Endothelial cell of umbilical vein (primary cell): ENCODE measurements at regions not wholly inside any gene's neighbourhood (a gene's known extent, or its start where the extent isn't known, plus 50 kb on each side); places are given as distances from the start of the nearest gene placed in this dataset.

Experiments used
- BruUV-seq: library from RNA; stranded (reverse); fragments of 400-500 nt; replicated peaks from 2 replicates; lab custom pipeline; 2021; lab: Mats Ljungman, UMichigan
- CTCF ChIA-PET: fragments of 300-600, 350-600 bp; sonication (Branson Sonifier 250); formaldehyde crosslinking; loops from one replicate; lab custom pipeline; 2021; ENCODE audit warnings: antibody characterized with exemption, inconsistent platforms; lab: Charles Lee
- POLR2A ChIA-PET: fragments of 300-600, 350-600 bp; sonication (Branson Sonifier 250); formaldehyde crosslinking; loops from one replicate; lab custom pipeline; 2021; ENCODE audit warnings: antibody characterized with exemption, inconsistent platforms; lab: Charles Lee
- DNase-seq: peaks from one replicate; pipeline ENCODE4 v3.0.0-alpha.2; 2011; ENCODE audit warnings: low read depth, low spot score
- FAIRE-seq: peaks from 2 replicates; lab custom pipeline; 2011; peaks lifted over from hg19 to GRCh38; lab: Jason Lieb, UNC
- H2AFZ ChIP-seq: 2 replicates; pipeline ENCODE4 v1.6.0; 2012; ENCODE audit warnings: low read depth, low read length, control low read depth, inconsistent platforms
- H3K27ac ChIP-seq: 2 replicates; pipeline ENCODE4 v1.5.1; 2011; ENCODE audit warnings: low read depth, mild to moderate bottlenecking, control low read depth, low read length, moderate library complexity; ENCODE audit not compliant: insufficient read depth
- H3K27me3 ChIP-seq, 2 experiments: 2 replicates each; pipeline versions ENCODE4 v1.6.0 to v1.6.1; 2011; ENCODE audit warnings: low read length in 2 of 2, mixed read lengths in 1 of 2; ENCODE audit not compliant: control insufficient read depth in 2 of 2, insufficient read depth in 2 of 2
- H3K36me3 ChIP-seq, 2 experiments: 2 replicates in 1 of 2; 3 replicates in 1 of 2; pipeline ENCODE4 v1.5.1; 2011; ENCODE audit warnings: low read length in 2 of 2, mild to moderate bottlenecking in 1 of 2, moderate library complexity in 1 of 2; ENCODE audit not compliant: control insufficient read depth in 2 of 2, insufficient read depth in 2 of 2; ENCODE audit errors: extremely low read depth in 1 of 2
- H3K4me1 ChIP-seq: 3 replicates; pipeline ENCODE4 v1.5.1; 2011; ENCODE audit warnings: mild to moderate bottlenecking, low read length; ENCODE audit not compliant: control insufficient read depth, insufficient read depth; ENCODE audit errors: extremely low read depth
- H3K4me2 ChIP-seq: 2 replicates; pipeline ENCODE4 v1.6.1; 2011; ENCODE audit warnings: low read length, control low read depth, mixed read lengths; ENCODE audit not compliant: insufficient read depth
- H3K4me3 ChIP-seq, 3 experiments: fragments of 200-600 bp in 1 of 3; sonication (generic), shearing (Covaris generic) in 1 of 3; replicated peaks in 1 of 3; 2 replicates each; pipeline ENCODE4 v1.5.1; 2011 to 2016; ENCODE audit warnings: control low read depth in 3 of 3, low read length in 3 of 3, mild to moderate bottlenecking in 2 of 3, inconsistent platforms in 1 of 3, low read depth in 1 of 3, moderate library complexity in 1 of 3; ENCODE audit not compliant: insufficient read depth in 1 of 3
- H3K79me2 ChIP-seq: 2 replicates; pipeline ENCODE4 v1.6.0; 2012; ENCODE audit warnings: low read length, inconsistent platforms; ENCODE audit not compliant: control insufficient read depth, insufficient read depth
- H3K9ac ChIP-seq: replicated peaks from 2 replicates; pipeline ENCODE3; 2011; ENCODE audit warnings: low read length, control low read depth; ENCODE audit not compliant: insufficient read depth; ENCODE audit errors: extremely low read depth
- H3K9me1 ChIP-seq: replicated peaks from 3 replicates; pipeline ENCODE4 v1.6.0; 2011; ENCODE audit warnings: mild to moderate bottlenecking, low read length; ENCODE audit not compliant: control insufficient read depth, insufficient read depth; ENCODE audit errors: extremely low read depth
- H3K9me3 ChIP-seq: replicated peaks from 2 replicates; pipeline ENCODE4 v1.5.1; 2012; ENCODE audit warnings: low read length, inconsistent platforms; ENCODE audit not compliant: control insufficient read depth, insufficient read depth
- H4K20me1 ChIP-seq: replicated peaks from 2 replicates; pipeline ENCODE3; 2011; ENCODE audit warnings: mild to moderate bottlenecking, low read length; ENCODE audit not compliant: control insufficient read depth, insufficient read depth; ENCODE audit errors: extremely low read depth
- CTCF ChIP-seq, 2 donors: IDR thresholded peaks; 1 replicate in 1 of 2; 2 replicates in 1 of 2; pipeline ENCODE4 v1.5.1; 2011; ENCODE audit warnings: low read length in 2 of 2, mild to moderate bottlenecking in 2 of 2, moderate library complexity in 2 of 2, control low read depth in 1 of 2, inconsistent platforms in 1 of 2, low read depth in 1 of 2; ENCODE audit not compliant: insufficient read depth in 1 of 2; ENCODE audit errors: extremely low read depth in 1 of 2
- EZH2 ChIP-seq: IDR thresholded peaks from 2 replicates; pipeline ENCODE4 v1.6.1; 2012; ENCODE audit warnings: borderline replicate concordance, low read depth, mild to moderate bottlenecking, moderate library complexity, low read length, inconsistent platforms; ENCODE audit not compliant: severe bottlenecking
- FOS ChIP-seq: IDR thresholded peaks from 2 replicates; pipeline ENCODE4 v1.6.1; 2011; ENCODE audit warnings: mild to moderate bottlenecking, low read length, moderate library complexity, borderline replicate concordance; ENCODE audit not compliant: insufficient read depth
- GATA2 ChIP-seq: IDR thresholded peaks from 2 replicates; pipeline ENCODE4 v1.7.0; 2011; ENCODE audit warnings: low read depth, mild to moderate bottlenecking, moderate library complexity, mixed read lengths, low read length; ENCODE audit not compliant: insufficient read length, insufficient read depth
- JUN ChIP-seq: IDR thresholded peaks from 2 replicates; pipeline ENCODE4 v1.6.1; 2011; ENCODE audit warnings: borderline replicate concordance, low read depth; ENCODE audit not compliant: insufficient read length, insufficient read depth
- MYC ChIP-seq: IDR thresholded peaks from one replicate; pipeline ENCODE4 v1.6.1; 2011; ENCODE audit warnings: mild to moderate bottlenecking, low read depth, low read length
- POLR2A ChIP-seq: IDR thresholded peaks from 2 replicates; pipeline ENCODE4 v1.6.1; 2012; ENCODE audit warnings: low read depth, mild to moderate bottlenecking, control low read depth, low read length
- POLR2AphosphoS5 ChIP-seq: IDR thresholded peaks from 2 replicates; pipeline ENCODE4 v1.6.1; 2012; ENCODE audit warnings: low read depth, mild to moderate bottlenecking, control low read depth, low read length, moderate library complexity; ENCODE audit not compliant: insufficient read depth
- dilution Hi-C: fragments of 300-500 bp; cut with MboI; formaldehyde crosslinking; loops from one replicate; pipeline ENCODE4 v1.15.0; 2019; ENCODE audit warnings: low sequenced_read_pairs; ENCODE audit not compliant: extremely low pct_ligation_motif_present
- intact Hi-C: fragments of 100-400 bp; cut with micrococcal nuclease; formaldehyde crosslinking; loops from one replicate; pipeline ENCODE4 v1.10.0; 2022
- TF ChIP-seq, protein P1 (sequence below): IDR thresholded peaks from 2 replicates; pipeline ENCODE4 v1.6.1; 2011; ENCODE audit not compliant: insufficient read depth, insufficient read length

DNA sequence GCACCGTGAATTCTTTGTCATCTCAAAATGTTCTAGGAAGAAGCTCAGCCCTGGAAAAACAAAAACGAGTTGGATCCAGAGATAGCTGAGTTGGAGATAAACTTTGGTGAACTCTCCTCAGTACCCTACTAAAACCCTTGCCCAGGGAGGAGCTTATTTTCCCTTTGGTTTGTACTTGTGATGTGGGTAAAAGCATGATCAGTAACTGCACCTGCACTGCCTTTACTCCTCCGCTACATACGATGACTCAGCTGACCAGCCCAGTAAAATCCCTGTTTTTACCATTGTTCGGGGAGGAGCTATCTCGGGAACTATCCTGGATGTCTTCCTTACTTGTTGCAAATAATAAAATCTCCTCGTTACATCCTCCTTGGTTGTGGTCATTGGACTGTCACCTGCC, 359.3 kb downstream of the SH2D4B start:
- Histone ChIP-seq H3K4me1 (no peaks in the 10 kb centered on the region), H3K9ac (no peak overlapping the region), H3K4me2 (no peak overlapping the region), H3K9me1 (no peaks in the 10 kb centered on the region), H4K20me1 (no peaks in the 10 kb centered on the region), H3K36me3 (no peaks in the 10 kb centered on the region), H3K9me3 (no peaks in the 10 kb centered on the region), H3K79me2 (no peaks in the 10 kb centered on the region), H3K4me3 (no peak overlapping the region), H2AFZ (no peak overlapping the region), H3K27me3 (no peaks in the 10 kb centered on the region), H3K27ac (no peak overlapping the region)
- TF ChIP-seq EZH2 (no peak), POLR2AphosphoS5 (no peak), POLR2A (no peak), FOS (no peak), JUN (no peak), GATA2 (no peak), CTCF (IDR thresholded peaks at IDR 0.05; ENCODE audit: extremely low read depth in 1 of 2, insufficient read depth in 1 of 2, low read depth in 1 of 2, low read length in 2 of 2) (no peak), MYC (no peak)
- TF ChIP-seq, protein P1, sequence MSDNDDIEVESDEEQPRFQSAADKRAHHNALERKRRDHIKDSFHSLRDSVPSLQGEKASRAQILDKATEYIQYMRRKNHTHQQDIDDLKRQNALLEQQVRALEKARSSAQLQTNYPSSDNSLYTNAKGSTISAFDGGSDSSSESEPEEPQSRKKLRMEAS, result no peak
- dilution Hi-C loops, result no loop called here
- CTCF ChIA-PET, result no interaction called here
- POLR2A ChIA-PET, result no interaction called here
- FAIRE-seq (no peak), DNase-seq (no peak)
- BruUV-seq, result no TSS peak
- intact Hi-C loops, result no loop called here
